ENCODE measurements at regions not wholly inside any gene's neighbourhood (a gene's known extent, or its start where the extent isn't known, plus 50 kb on each side); places are given as distances from the start of the nearest gene placed in this dataset.
"Not testable (repeated sequence)": the region's sequence is repeated elsewhere in the genome, so short reads cannot be mapped to it uniquely, and the experiment has no call there.

GRCh38 chr6:14390805-14391204 is 273.2 kb downstream of the CD83 start:
- DNase-seq (ENCODE audit: low read depth), result no peak

GRCh38 chr6:14393910-14394309 is 276.3 kb downstream of the CD83 start:
- DNase-seq (ENCODE audit: low read depth), result no peak

GRCh38 chr6:14396392-14396791 is 278.8 kb downstream of the CD83 start:
- DNase-seq (ENCODE audit: low read depth), result no peak

GRCh38 chr6:14396826-14397517 is 279.4 kb downstream of the CD83 start:
- DNase-seq (ENCODE audit: low read depth), result no peak

- DNase-seq (ENCODE audit: low read depth), result no peak
These were observed 279.9 kb downstream of the CD83 start for GRCh38 chr6:14397518-14397901.

GRCh38 chr6:14398953-14399352 is 281.4 kb downstream of the CD83 start:
- DNase-seq (ENCODE audit: low read depth), result no peak

- no peak for DNase-seq (ENCODE audit: low read depth)
These were observed 282.1 kb downstream of the CD83 start for GRCh38 chr6:14399635-14400034.

- DNase-seq (ENCODE audit: low read depth), result no peak
These were observed 283.7 kb downstream of the CD83 start for GRCh38 chr6:14401246-14401645.

GRCh38 chr6:14406614-14407331 is 289.2 kb downstream of the CD83 start:
- no peak for DNase-seq (ENCODE audit: low read depth)

GRCh38 chr6:14408446-14408845 is 290.9 kb downstream of the CD83 start:
- DNase-seq (ENCODE audit: low read depth), result no peak

- DNase-seq (ENCODE audit: low read depth), result no peak
These were observed 294.5 kb downstream of the CD83 start for GRCh38 chr6:14412026-14412425.

GRCh38 chr6:14415452-14415851 is 297.9 kb downstream of the CD83 start:
- DNase-seq (ENCODE audit: low read depth), result no peak

GRCh38 chr6:14417377-14417776 is 299.8 kb downstream of the CD83 start:
- DNase-seq (ENCODE audit: low read depth), result no peak

GRCh38 chr6:14419224-14419623 is 301.7 kb downstream of the CD83 start:
- not testable (repeated sequence) for DNase-seq (ENCODE audit: low read depth)

GRCh38 chr6:14422061-14422460 is 304.5 kb downstream of the CD83 start:
- DNase-seq (ENCODE audit: low read depth), result no peak

GRCh38 chr6:14422917-14423316 is 305.3 kb downstream of the CD83 start:
- DNase-seq (ENCODE audit: low read depth), result no peak

GRCh38 chr6:14423330-14423729 is 305.8 kb downstream of the CD83 start:
- no peak for DNase-seq (ENCODE audit: low read depth)

- DNase-seq (ENCODE audit: low read depth), result no peak
These were observed 306.4 kb downstream of the CD83 start for GRCh38 chr6:14423955-14424354.

- DNase-seq (ENCODE audit: low read depth), result no peak
These were observed 308.2 kb downstream of the CD83 start for GRCh38 chr6:14425805-14426204.

- no peak for DNase-seq (ENCODE audit: low read depth)
These were observed 308.7 kb downstream of the CD83 start for GRCh38 chr6:14426281-14426680.

- no peak for DNase-seq (ENCODE audit: low read depth)
These were observed 310.7 kb downstream of the CD83 start for GRCh38 chr6:14428269-14428668.

GRCh38 chr6:14429396-14429795 is 311.8 kb downstream of the CD83 start:
- no peak for DNase-seq (ENCODE audit: low read depth)

GRCh38 chr6:14430218-14430617 is 312.6 kb downstream of the CD83 start:
- no peak for DNase-seq (ENCODE audit: low read depth)
